ENCODE measurements at regions not wholly inside any gene's neighbourhood (a gene's known extent, or its start where the extent isn't known, plus 50 kb on each side); places are given as distances from the start of the nearest gene placed in this dataset.

DNA sequence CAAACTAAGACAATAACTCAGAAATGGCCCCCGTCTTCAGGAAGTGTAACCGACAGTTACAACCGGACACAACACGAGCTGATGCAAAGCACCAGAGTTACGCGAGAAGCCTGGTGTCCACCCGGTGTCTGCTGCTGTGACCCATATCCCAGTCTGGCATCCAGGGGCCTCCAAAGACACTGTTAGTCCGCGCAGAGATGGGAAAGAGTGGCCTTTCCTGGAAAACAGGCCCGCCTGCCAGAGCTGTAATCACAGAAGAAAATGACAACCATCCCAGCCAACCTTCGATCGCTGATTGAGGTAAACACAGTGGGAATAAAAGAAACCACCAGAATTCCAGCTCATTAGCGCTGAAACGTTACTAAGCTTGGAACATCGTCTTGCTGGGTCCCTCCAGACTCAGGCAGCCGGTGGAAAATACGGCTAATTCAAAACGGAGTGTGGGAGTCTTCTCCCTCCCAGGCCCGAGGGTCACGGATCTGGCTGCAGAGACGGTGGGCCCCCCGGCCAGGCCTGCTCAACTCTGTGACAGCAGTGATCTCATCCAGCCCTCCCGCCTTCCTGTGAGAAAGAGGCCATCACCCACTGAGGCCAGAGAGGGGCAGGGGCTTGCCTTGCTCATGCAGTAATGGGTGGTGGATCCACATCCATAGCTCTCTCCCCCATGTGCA, 273.9 kb upstream of the RTL1 start:
- ATAC-seq (ENCODE audit: insufficient read depth, low FRiP score): no peak
- peak in 2 of 3 donors; percentile 6 to 26 for DNase-seq

DNA sequence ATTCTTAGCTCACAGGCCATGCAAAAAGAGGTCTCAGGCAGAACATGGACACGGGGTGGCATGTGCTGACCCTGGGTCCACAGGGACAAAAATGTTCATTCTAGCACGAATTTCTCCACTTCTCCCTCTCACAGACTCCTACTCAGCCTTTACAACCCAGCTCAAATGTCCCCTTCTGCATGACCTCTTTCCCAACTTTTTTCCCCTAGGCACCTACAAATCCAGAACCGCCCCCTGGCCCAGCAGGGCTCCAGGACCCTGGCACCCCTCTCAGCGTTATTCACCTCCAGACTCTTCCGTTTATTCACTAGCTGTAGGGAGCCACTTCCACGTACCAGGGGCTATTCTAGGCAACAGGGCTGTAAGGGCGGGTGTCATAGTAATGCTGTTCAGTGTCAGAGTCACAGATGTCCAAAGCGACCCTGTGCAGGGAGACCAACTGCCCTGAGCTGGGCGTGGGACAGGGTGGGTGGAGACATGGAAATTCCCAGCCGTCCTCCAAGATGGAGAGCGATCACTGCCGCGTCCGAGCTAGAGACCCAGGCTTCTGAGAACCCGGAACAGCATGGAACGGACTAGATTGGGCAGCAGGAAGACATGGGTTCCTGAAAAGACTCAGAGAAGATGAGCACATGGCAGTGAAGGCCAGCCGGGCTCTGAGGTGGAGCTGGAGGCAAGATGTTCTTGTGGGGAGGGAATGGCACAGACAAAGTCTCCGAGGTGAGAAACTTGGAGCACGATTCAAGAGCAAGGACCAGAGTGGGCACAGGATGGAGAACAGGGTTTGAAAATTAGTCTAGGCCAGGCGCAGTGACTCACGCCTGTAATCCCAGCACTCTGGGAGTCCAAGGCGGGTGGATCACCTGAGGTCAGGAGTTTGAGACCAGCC, 274.9 kb upstream of the RTL1 start:
- H3K9ac ChIP-seq (ENCODE audit: insufficient read depth in 1 of 2, low read length in 2 of 2): no peak overlapping the region
- peaks cover 0 to 21% (median 3%) of the 10 kb centered on the region in 4 donors for H3K9me3 ChIP-seq (ENCODE audit: control insufficient read depth in 4 of 4, insufficient read depth in 3 of 4, low read length in 3 of 4)
- WGBS, 2 donors: 92% methylated on average over 22 of the region's 22 CpGs
- no peaks in the 10 kb centered on the region for H3K36me3 ChIP-seq (ENCODE audit: control insufficient read depth in 4 of 4, insufficient read depth in 4 of 4, low read length in 4 of 4)
- no peak for ATAC-seq (ENCODE audit: insufficient read depth, low FRiP score)
- TF ChIP-seq, protein P1, sequence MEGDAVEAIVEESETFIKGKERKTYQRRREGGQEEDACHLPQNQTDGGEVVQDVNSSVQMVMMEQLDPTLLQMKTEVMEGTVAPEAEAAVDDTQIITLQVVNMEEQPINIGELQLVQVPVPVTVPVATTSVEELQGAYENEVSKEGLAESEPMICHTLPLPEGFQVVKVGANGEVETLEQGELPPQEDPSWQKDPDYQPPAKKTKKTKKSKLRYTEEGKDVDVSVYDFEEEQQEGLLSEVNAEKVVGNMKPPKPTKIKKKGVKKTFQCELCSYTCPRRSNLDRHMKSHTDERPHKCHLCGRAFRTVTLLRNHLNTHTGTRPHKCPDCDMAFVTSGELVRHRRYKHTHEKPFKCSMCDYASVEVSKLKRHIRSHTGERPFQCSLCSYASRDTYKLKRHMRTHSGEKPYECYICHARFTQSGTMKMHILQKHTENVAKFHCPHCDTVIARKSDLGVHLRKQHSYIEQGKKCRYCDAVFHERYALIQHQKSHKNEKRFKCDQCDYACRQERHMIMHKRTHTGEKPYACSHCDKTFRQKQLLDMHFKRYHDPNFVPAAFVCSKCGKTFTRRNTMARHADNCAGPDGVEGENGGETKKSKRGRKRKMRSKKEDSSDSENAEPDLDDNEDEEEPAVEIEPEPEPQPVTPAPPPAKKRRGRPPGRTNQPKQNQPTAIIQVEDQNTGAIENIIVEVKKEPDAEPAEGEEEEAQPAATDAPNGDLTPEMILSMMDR (IDR thresholded peaks at IDR 0.05; ENCODE audit: control extremely low read depth, extremely low read depth): no peak
- peaks cover 0 to under 1% (median 0%) of the 10 kb centered on the region in 5 donors for H3K4me1 ChIP-seq (ENCODE audit: control insufficient read depth in 5 of 5, insufficient read depth in 5 of 5, low read length in 5 of 5)
- H3K27ac ChIP-seq (ENCODE audit: low read depth in 1 of 2, low read length in 1 of 2): no peak overlapping the region
- no peak for DNase-seq
- H3K27me3 ChIP-seq (ENCODE audit: control insufficient read depth in 3 of 3, insufficient read depth in 3 of 3, low read length in 2 of 3): no peaks in the 10 kb centered on the region
- H3K4me3 ChIP-seq: no peak overlapping the region

More for the DNA sequence above, 273.9 kb upstream of the RTL1 start:
- WGBS, 2 donors: 83 to 88% methylated on average over 23 of the region's 23 CpGs
- Histone ChIP-seq H3K27me3 (ENCODE audit: control insufficient read depth in 3 of 3, insufficient read depth in 3 of 3, low read length in 2 of 3) (no peaks in the 10 kb centered on the region), H3K9ac (ENCODE audit: insufficient read depth in 1 of 2, low read length in 2 of 2) (no peak overlapping the region), H3K9me3 (ENCODE audit: control insufficient read depth in 4 of 4, insufficient read depth in 3 of 4, low read length in 3 of 4) (peaks cover 0 to 19% (median 7%) of the 10 kb centered on the region in 4 donors), H3K27ac (ENCODE audit: low read depth in 1 of 2, low read length in 1 of 2) (no peak overlapping the region), H3K4me3 (no peak overlapping the region), H3K36me3 (ENCODE audit: control insufficient read depth in 4 of 4, insufficient read depth in 4 of 4, low read length in 4 of 4) (no peaks in the 10 kb centered on the region), H3K4me1 (ENCODE audit: control insufficient read depth in 5 of 5, insufficient read depth in 5 of 5, low read length in 5 of 5) (no peaks in the 10 kb centered on the region)
- TF ChIP-seq, protein P1 (IDR thresholded peaks at IDR 0.05; ENCODE audit: control extremely low read depth, extremely low read depth): no peak

DNA sequence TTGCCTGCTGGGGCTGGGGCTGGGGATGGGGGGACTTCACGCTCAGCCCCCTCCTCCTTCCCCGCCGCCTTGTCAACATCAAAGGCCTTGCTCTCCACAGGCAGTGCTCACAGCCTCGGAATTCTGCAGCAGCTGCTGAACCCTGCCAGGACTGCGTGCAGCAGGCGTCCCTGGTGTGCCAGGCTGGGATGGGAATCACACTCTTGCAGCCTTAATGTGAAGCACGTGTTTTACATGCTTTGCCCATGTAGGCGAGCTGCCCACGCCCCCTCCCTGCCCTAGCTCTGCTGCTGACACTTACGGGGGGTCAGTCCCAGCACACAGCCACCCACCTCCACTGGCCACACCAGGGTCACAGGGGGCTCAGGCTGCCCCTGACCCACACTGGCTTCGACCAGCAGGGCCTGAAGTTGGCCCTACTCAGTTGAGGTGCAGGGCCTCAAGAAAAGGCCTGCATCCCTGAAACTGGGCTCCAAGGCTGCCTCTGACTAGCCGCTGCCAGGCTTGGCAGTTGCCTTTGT, 276.2 kb upstream of the RTL1 start:
- Histone ChIP-seq H3K9me3 (ENCODE audit: control insufficient read depth in 4 of 4, insufficient read depth in 3 of 4, low read length in 3 of 4) (peaks cover 0 to 21% (median 2%) of the 10 kb centered on the region in 4 donors), H3K36me3 (ENCODE audit: control insufficient read depth in 4 of 4, insufficient read depth in 4 of 4, low read length in 4 of 4) (no peaks in the 10 kb centered on the region), H3K4me1 (ENCODE audit: control insufficient read depth in 5 of 5, insufficient read depth in 5 of 5, low read length in 5 of 5) (peaks cover 0 to 6% (median 0%) of the 10 kb centered on the region in 5 donors), H3K4me3 (no peak overlapping the region), H3K27me3 (ENCODE audit: control insufficient read depth in 3 of 3, insufficient read depth in 3 of 3, low read length in 2 of 3) (no peaks in the 10 kb centered on the region), H3K9ac (ENCODE audit: insufficient read depth in 1 of 2, low read length in 2 of 2) (no peak overlapping the region), H3K27ac (ENCODE audit: low read depth in 1 of 2, low read length in 1 of 2) (no peak overlapping the region)
- TF ChIP-seq, protein P1 (IDR thresholded peaks at IDR 0.05; ENCODE audit: control extremely low read depth, extremely low read depth): no peak
- ATAC-seq (ENCODE audit: insufficient read depth, low FRiP score): no peak
- DNase-seq: no peak
- 87 to 91% methylated on average over 12 of the region's 12 CpGs for WGBS, 2 donors
